ENCODE measurements at regions not wholly inside any gene's neighbourhood (a gene's known extent, or its start where the extent isn't known, plus 50 kb on each side); places are given as distances from the start of the nearest gene placed in this dataset.

DNA sequence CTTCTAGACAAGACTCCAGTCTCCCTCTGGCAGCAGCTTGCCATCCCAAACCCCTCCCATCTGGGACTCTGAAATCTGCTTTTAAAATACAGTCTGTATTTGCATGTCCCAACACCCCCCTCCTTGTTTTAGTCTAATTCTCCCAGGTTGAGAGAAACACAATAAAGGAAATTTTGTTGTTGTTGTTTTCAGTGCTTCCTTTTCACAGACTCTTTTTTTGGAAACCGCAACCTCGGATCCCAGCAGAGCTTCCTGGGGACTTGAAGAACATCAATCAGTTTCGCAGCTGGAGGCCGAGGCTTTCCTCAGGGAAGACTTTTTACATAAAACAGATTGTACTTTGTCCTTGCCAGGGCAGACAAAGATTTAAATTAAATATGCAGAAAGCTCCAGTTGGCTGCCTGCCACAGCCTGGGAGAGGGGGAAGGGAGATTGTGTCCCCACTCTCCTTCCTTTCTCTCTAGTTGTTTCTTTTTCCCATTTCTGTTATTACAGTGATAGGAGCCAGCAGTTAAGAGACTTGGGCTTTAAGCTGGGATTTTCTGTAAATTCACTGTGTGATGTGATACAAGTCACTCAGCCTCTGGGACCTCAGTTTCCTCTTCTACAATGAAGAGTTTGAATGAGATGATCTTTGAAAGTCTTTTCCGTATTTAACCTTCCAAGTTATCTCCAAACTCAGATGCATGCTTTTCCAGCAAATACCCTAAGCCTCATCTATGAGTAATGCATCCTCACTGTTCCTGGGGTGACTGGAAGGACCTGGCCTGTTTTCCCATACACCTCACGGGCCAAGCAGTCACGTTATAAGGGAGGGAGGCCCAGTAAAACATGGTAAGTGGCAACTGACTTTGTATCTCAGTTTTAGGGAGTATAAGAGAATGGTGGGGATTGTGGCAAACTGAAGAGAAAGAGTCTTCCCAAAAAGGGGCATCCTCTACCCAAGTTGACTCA, 192.3 kb downstream of the REEP3 start:
- Histone ChIP-seq H3K9me3 (ENCODE audit: control insufficient read depth in 2 of 2, insufficient read depth in 1 of 2, low read length in 1 of 2) (no peaks in the 10 kb centered on the region), H3K4me3 (ENCODE audit: low read length in 2 of 2) (no peak overlapping the region), H3K27ac (ENCODE audit: low read depth in 1 of 2, low read length in 1 of 2) (no peak overlapping the region), H3K27me3 (ENCODE audit: control insufficient read depth in 2 of 2, insufficient read depth in 1 of 2, low read length in 1 of 2) (no peaks in the 10 kb centered on the region), H3K36me3 (ENCODE audit: control insufficient read depth in 2 of 2, insufficient read depth in 2 of 2, low read length in 1 of 2) (no peaks in the 10 kb centered on the region), H3K4me1 (ENCODE audit: control insufficient read depth in 2 of 2, insufficient read depth in 2 of 2, low read length in 2 of 2) (peaks cover 0 to 9% of the 10 kb centered on the region in 2 donors)
- DNase-seq (ENCODE audit: low read depth in 6 of 9, low spot score in 9 of 9), result no peak
- WGBS, result 82% methylated on average over 7 of the region's 7 CpGs

- no peak overlapping the region for H3K27ac ChIP-seq (ENCODE audit: low read depth in 1 of 2, low read length in 1 of 2)
- H3K36me3 ChIP-seq (ENCODE audit: control insufficient read depth in 2 of 2, insufficient read depth in 2 of 2, low read length in 1 of 2), result no peaks in the 10 kb centered on the region
- H3K4me1 ChIP-seq (ENCODE audit: control insufficient read depth in 2 of 2, insufficient read depth in 2 of 2, low read length in 2 of 2), result peaks cover 0 to 14% of the 10 kb centered on the region in 2 donors
- no peak overlapping the region for H3K4me3 ChIP-seq (ENCODE audit: low read length in 2 of 2)
- peaks cover 0 to 3% of the 10 kb centered on the region in 2 donors for H3K27me3 ChIP-seq (ENCODE audit: control insufficient read depth in 2 of 2, insufficient read depth in 1 of 2, low read length in 1 of 2)
- H3K9me3 ChIP-seq (ENCODE audit: control insufficient read depth in 2 of 2, insufficient read depth in 1 of 2, low read length in 1 of 2), result no peaks in the 10 kb centered on the region
- DNase-seq (ENCODE audit: low read depth in 6 of 9, low spot score in 9 of 9), result no peak
- 51% methylated on average over 4 of the region's 4 CpGs for WGBS
Observed at GRCh38 chr10:63716016-63716580, 194.9 kb downstream of the REEP3 start.

DNA sequence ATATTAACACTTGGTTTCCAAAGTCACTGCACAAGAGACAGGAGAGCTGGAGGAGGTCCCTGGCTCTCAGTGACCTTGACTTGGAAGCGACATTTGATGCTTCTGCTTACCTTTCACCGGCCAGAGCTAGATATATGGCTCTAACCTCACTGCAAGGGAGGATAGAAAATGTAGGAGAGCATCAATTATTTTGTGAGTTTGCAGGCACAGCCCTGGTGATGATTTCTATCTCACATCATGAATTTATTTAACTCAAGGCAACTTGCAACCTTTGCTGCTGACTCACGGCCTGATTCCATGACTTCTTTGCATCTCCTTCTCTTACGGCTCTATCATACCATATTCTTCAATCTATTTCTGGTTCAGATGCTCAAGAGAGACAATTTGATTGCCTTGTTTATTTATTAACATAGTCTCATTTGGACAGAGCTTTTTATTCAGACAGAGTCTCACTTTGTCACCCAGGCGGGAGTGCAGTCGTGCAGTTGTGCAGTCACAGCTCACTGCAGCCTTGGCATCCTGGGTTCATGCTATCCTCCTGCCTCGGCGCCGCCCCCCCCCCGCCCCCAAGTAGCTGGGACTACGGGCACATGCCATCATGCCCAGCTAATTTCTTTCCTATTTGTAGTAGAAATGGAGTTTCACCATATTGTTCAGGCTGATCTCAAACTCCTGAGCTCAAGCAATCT, 196.0 kb downstream of the REEP3 start:
- peaks cover 0 to 3% of the 10 kb centered on the region in 2 donors for H3K27me3 ChIP-seq (ENCODE audit: control insufficient read depth in 2 of 2, insufficient read depth in 1 of 2, low read length in 1 of 2)
- 96% methylated on average over 11 of the region's 11 CpGs for WGBS
- no peak overlapping the region for H3K4me3 ChIP-seq (ENCODE audit: low read length in 2 of 2)
- H3K27ac ChIP-seq (ENCODE audit: low read depth in 1 of 2, low read length in 1 of 2), result no peak overlapping the region
- H3K9me3 ChIP-seq (ENCODE audit: control insufficient read depth in 2 of 2, insufficient read depth in 1 of 2, low read length in 1 of 2), result no peaks in the 10 kb centered on the region
- no peaks in the 10 kb centered on the region for H3K36me3 ChIP-seq (ENCODE audit: control insufficient read depth in 2 of 2, insufficient read depth in 2 of 2, low read length in 1 of 2)
- DNase-seq (ENCODE audit: low read depth in 6 of 9, low spot score in 9 of 9), result no peak
- peaks cover 0 to 12% of the 10 kb centered on the region in 2 donors for H3K4me1 ChIP-seq (ENCODE audit: control insufficient read depth in 2 of 2, insufficient read depth in 2 of 2, low read length in 2 of 2)

DNA sequence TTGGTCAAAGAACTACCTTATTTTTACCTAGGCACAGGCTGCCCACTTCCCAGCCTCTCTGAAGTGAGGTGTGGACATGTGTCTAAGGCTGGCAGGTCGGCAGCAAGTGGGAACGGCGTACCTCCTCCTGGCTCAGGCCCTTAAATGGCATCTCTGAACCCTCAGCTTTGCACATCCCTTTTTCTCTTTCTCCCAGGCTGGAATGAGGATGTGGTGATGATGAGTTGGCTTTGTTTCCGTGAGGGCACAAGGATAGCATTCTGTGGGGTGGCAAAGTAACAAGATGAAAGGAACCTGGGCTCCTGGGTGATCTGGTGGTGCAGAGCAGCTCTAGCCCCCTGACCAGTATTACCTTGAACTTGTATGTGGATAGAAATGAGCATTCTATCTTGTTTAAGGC, 196.8 kb downstream of the REEP3 start:
- Histone ChIP-seq H3K27ac (ENCODE audit: low read depth in 1 of 2, low read length in 1 of 2) (no peak overlapping the region), H3K9me3 (ENCODE audit: control insufficient read depth in 2 of 2, insufficient read depth in 1 of 2, low read length in 1 of 2) (no peaks in the 10 kb centered on the region), H3K36me3 (ENCODE audit: control insufficient read depth in 2 of 2, insufficient read depth in 2 of 2, low read length in 1 of 2) (no peaks in the 10 kb centered on the region), H3K4me3 (ENCODE audit: low read length in 2 of 2) (no peak overlapping the region), H3K27me3 (ENCODE audit: control insufficient read depth in 2 of 2, insufficient read depth in 1 of 2, low read length in 1 of 2) (peaks cover 0 to 3% of the 10 kb centered on the region in 2 donors), H3K4me1 (ENCODE audit: control insufficient read depth in 2 of 2, insufficient read depth in 2 of 2, low read length in 2 of 2) (peaks cover 0 to 7% of the 10 kb centered on the region in 2 donors)
- WGBS, result 98% methylated on average over 4 of the region's 4 CpGs
- no peak for DNase-seq (ENCODE audit: low read depth in 6 of 9, low spot score in 9 of 9)

DNA sequence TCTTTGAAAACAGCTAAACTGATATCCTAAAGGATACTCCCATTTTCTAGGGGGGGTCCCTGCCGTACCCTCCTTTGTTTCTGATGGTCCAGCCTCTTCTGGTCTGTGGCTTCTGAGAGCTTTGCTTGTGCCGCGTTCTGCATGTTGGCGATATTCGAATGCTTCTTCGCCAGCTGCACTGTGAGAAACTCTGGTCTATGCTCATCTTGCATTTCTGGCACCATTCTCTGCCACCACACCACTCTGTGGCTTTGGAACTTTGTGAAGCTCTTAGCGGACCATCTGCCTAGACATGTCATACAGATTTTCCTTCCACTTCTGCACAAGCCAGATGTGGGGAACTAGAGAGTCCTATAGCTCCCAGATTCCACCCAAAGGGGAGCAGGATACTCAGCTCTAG, 197.2 kb downstream of the REEP3 start:
- Histone ChIP-seq H3K4me3 (ENCODE audit: low read length in 2 of 2) (no peak overlapping the region), H3K27me3 (ENCODE audit: control insufficient read depth in 2 of 2, insufficient read depth in 1 of 2, low read length in 1 of 2) (peaks cover 0 to 3% of the 10 kb centered on the region in 2 donors), H3K9me3 (ENCODE audit: control insufficient read depth in 2 of 2, insufficient read depth in 1 of 2, low read length in 1 of 2) (no peaks in the 10 kb centered on the region), H3K36me3 (ENCODE audit: control insufficient read depth in 2 of 2, insufficient read depth in 2 of 2, low read length in 1 of 2) (no peaks in the 10 kb centered on the region), H3K27ac (ENCODE audit: low read depth in 1 of 2, low read length in 1 of 2) (no peak overlapping the region), H3K4me1 (ENCODE audit: control insufficient read depth in 2 of 2, insufficient read depth in 2 of 2, low read length in 2 of 2) (peaks cover 0 to 7% of the 10 kb centered on the region in 2 donors)
- WGBS, result 95% methylated on average over 7 of the region's 7 CpGs
- DNase-seq (ENCODE audit: low read depth in 6 of 9, low spot score in 9 of 9), result no peak

DNA sequence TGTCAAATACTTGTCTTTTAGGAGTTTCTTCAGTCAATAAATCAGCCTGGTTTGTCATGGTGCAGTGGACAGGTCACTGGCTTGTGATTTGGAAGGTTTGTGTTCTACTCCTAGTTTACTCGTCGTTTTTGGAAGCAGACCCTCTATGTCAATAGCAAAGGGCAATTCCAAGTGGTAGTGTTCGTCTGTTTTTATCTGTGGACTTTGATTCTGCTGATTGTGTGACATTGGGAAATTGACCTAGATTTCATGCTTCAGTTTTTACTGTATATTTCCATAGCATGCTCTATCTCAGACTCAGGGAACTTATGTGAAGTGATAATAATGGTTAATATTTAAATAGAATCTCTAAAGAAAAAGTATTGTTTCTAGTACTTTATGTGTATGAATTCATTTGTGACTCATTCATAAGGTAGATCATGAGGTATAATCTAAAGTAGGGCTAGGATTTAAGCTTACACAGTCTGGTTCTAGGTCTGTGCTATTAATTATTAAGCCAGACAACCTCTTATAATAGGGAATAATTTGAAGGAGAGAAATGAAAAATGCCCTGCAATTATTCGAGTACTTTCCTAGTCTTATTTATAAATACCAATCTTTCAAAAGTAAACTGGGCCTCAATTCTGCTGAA, 198.1 kb downstream of the REEP3 start:
- H3K9me3 ChIP-seq (ENCODE audit: control insufficient read depth in 2 of 2, insufficient read depth in 1 of 2, low read length in 1 of 2), result no peaks in the 10 kb centered on the region
- H3K36me3 ChIP-seq (ENCODE audit: control insufficient read depth in 2 of 2, insufficient read depth in 2 of 2, low read length in 1 of 2), result no peaks in the 10 kb centered on the region
- no peak for DNase-seq (ENCODE audit: low read depth in 6 of 9, low spot score in 9 of 9)
- H3K27me3 ChIP-seq (ENCODE audit: control insufficient read depth in 2 of 2, insufficient read depth in 1 of 2, low read length in 1 of 2), result peaks cover 0 to 3% of the 10 kb centered on the region in 2 donors
- H3K4me1 ChIP-seq (ENCODE audit: control insufficient read depth in 2 of 2, insufficient read depth in 2 of 2, low read length in 2 of 2), result peaks cover 0 to 7% of the 10 kb centered on the region in 2 donors
- no peak overlapping the region for H3K4me3 ChIP-seq (ENCODE audit: low read length in 2 of 2)
- no peak overlapping the region for H3K27ac ChIP-seq (ENCODE audit: low read depth in 1 of 2, low read length in 1 of 2)
- 92% methylated on average over 4 of the region's 4 CpGs for WGBS

DNA sequence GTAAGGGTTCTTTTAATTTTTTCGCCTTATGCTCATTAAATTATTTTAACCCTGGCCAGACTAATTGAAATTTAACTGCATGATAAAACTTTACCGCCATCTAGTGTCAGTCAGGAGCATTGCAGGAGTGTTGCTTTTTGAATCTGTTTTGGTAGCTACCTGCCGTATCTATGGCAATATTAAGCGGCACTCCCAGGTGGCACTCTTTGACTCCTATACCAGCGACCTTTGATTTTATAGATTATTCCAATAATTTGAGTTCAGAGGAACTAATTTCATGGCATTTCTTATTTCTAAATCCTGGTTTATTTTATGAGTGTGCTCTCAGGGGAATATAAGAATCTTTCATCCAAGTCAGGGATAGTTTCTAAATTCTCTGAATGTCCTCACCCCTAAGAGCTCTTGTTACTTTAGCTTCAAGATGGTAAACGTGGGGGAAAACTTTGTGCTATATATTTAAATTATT, 198.9 kb downstream of the REEP3 start:
- H3K4me3 ChIP-seq (ENCODE audit: low read length in 2 of 2), result no peak overlapping the region
- H3K9me3 ChIP-seq (ENCODE audit: control insufficient read depth in 2 of 2, insufficient read depth in 1 of 2, low read length in 1 of 2), result no peaks in the 10 kb centered on the region
- peaks cover 0 to 7% of the 10 kb centered on the region in 2 donors for H3K4me1 ChIP-seq (ENCODE audit: control insufficient read depth in 2 of 2, insufficient read depth in 2 of 2, low read length in 2 of 2)
- peak in 8 of 9 donors; percentile 32 to 74 (median 44) for DNase-seq (ENCODE audit: low read depth in 6 of 9, low spot score in 9 of 9)
- H3K36me3 ChIP-seq (ENCODE audit: control insufficient read depth in 2 of 2, insufficient read depth in 2 of 2, low read length in 1 of 2), result no peaks in the 10 kb centered on the region
- H3K27me3 ChIP-seq (ENCODE audit: control insufficient read depth in 2 of 2, insufficient read depth in 1 of 2, low read length in 1 of 2), result peaks cover 0 to 3% of the 10 kb centered on the region in 2 donors
- WGBS, result 8% methylated on average over 6 of the region's 6 CpGs
- no peak overlapping the region for H3K27ac ChIP-seq (ENCODE audit: low read depth in 1 of 2, low read length in 1 of 2)

DNA sequence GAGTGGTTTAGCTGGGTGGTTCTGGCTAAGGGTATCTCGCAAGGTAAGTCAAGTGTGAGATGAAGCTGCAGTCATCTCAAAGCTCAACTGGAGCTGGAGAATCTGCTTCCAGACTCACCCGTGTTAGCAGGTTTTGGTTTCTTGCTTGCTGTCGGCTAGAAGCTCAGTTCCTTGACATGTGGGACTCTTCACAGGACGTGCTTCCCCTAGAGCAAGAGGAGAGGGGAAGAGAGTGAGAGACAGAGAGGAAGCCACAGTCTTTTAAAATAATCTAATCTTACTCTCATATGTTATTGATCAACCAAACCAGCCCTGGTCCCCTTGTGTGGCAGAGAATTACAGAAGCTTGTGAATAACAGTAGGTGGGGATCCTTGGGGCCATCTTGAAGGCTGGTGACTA, 199.5 kb downstream of the REEP3 start:
- H3K9me3 ChIP-seq (ENCODE audit: control insufficient read depth in 2 of 2, insufficient read depth in 1 of 2, low read length in 1 of 2), result no peaks in the 10 kb centered on the region
- 75% methylated on average over 4 of the region's 4 CpGs for WGBS
- no peak overlapping the region for H3K27ac ChIP-seq (ENCODE audit: low read depth in 1 of 2, low read length in 1 of 2)
- H3K27me3 ChIP-seq (ENCODE audit: control insufficient read depth in 2 of 2, insufficient read depth in 1 of 2, low read length in 1 of 2), result peaks cover 0 to 3% of the 10 kb centered on the region in 2 donors
- DNase-seq (ENCODE audit: low read depth in 6 of 9, low spot score in 9 of 9), result peak in 2 of 9 donors; percentile 26 to 32
- no peaks in the 10 kb centered on the region for H3K36me3 ChIP-seq (ENCODE audit: control insufficient read depth in 2 of 2, insufficient read depth in 2 of 2, low read length in 1 of 2)
- no peak overlapping the region for H3K4me3 ChIP-seq (ENCODE audit: low read length in 2 of 2)
- peaks cover 0 to 7% of the 10 kb centered on the region in 2 donors for H3K4me1 ChIP-seq (ENCODE audit: control insufficient read depth in 2 of 2, insufficient read depth in 2 of 2, low read length in 2 of 2)

All from thymus (tissue), 11 donors.